ENCODE measurements at regions not wholly inside any gene's neighbourhood (a gene's known extent, or its start where the extent isn't known, plus 50 kb on each side); places are given as distances from the start of the nearest gene placed in this dataset.

DNA sequence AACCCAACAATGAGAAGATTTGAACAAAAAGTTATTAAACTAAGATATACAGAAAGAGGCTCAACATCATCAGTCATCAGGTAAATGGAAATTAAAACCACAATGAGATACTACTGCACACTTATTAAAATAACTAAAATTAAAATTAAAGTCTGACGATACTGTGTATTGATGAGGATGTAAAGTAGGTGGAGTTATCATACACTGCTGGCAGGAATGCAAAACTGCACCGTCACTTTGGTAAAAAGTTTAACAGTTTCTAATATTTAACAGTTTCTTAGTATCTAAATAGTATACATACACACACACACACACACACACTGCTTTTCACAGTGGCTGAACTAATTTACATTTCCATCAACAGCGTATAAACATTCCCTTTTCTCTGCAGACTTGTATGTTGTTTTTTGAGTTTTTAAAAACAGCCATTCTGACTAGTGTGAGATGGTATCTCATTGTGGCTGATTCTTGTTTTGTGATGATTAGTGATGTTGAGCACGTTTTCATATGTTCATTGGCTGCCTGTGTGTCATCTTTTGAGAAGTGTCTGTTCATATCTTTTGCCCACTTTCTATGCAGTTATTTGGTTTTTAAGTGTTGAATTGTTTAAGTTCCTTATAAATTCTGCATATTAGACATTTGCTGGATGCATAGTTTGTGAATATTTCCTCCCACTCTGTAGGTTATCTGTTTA is 726.9 kb upstream of the CHAC2 start:
- no peak for TF ChIP-seq EZH2 (IDR thresholded peaks at IDR 0.05; ENCODE audit: borderline replicate concordance, low read depth, low read length, poor library complexity, severe bottlenecking)
- TF ChIP-seq, protein P1, sequence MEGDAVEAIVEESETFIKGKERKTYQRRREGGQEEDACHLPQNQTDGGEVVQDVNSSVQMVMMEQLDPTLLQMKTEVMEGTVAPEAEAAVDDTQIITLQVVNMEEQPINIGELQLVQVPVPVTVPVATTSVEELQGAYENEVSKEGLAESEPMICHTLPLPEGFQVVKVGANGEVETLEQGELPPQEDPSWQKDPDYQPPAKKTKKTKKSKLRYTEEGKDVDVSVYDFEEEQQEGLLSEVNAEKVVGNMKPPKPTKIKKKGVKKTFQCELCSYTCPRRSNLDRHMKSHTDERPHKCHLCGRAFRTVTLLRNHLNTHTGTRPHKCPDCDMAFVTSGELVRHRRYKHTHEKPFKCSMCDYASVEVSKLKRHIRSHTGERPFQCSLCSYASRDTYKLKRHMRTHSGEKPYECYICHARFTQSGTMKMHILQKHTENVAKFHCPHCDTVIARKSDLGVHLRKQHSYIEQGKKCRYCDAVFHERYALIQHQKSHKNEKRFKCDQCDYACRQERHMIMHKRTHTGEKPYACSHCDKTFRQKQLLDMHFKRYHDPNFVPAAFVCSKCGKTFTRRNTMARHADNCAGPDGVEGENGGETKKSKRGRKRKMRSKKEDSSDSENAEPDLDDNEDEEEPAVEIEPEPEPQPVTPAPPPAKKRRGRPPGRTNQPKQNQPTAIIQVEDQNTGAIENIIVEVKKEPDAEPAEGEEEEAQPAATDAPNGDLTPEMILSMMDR (conservative IDR thresholded peaks at IDR 0.05; ENCODE audit: low read depth, low read length): no peak

DNA sequence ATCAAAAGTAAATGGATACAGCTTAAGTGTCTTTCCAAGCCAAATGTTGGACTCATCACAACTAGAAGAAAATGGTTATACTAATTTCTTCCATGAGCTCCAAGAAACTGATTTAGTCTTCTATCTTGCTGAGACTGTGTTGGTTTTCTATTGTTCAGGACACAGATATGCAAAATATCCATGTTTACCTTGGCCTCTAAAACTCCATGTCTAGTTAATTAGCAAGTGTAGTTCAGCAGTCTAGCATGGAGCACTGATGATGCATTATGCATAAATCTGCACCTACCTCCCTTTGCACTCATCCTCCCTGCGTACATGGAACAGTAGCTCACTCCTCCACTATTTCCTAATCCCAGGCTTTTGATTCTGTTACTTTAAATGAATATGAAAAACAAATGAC is 731.4 kb upstream of the CHAC2 start:
- no peaks in the 10 kb centered on the region for H3K9me3 ChIP-seq (ENCODE audit: low read depth, low read length, poor library complexity, severe bottlenecking)
- no peak overlapping the region for H3K4me3 ChIP-seq (ENCODE audit: low read depth, low read length, poor library complexity, severe bottlenecking)
- DNase-seq (ENCODE audit: low spot score): no peak
- H3K27ac ChIP-seq (ENCODE audit: low read depth, low read length, poor library complexity, severe bottlenecking): no peak overlapping the region
- ChIA-PET POLR2A (ENCODE audit: low non-redundant PET) (no interaction called here), CTCF (no interaction called here)
- H3K36me3 ChIP-seq (ENCODE audit: insufficient read depth, low read length, poor library complexity, severe bottlenecking): no peaks in the 10 kb centered on the region
- BruUV-seq (replicated peaks): no TSS peak
- no peak for TF ChIP-seq EZH2 (IDR thresholded peaks at IDR 0.05; ENCODE audit: borderline replicate concordance, low read depth, low read length, poor library complexity, severe bottlenecking)
- TF ChIP-seq, protein P1 (conservative IDR thresholded peaks at IDR 0.05; ENCODE audit: low read depth, low read length): no peak
- H3K27me3 ChIP-seq (replicated peaks; ENCODE audit: insufficient read depth, low read depth, low read length, poor library complexity): no peaks in the 10 kb centered on the region
- intact Hi-C loops (cut with micrococcal nuclease; ENCODE audit: unreplicated experiment): no loop called here
- H3K4me1 ChIP-seq (ENCODE audit: insufficient read depth, low read length, poor library complexity, severe bottlenecking): no peaks in the 10 kb centered on the region

More for the DNA sequence above, 726.9 kb upstream of the CHAC2 start:
- H3K36me3 ChIP-seq (ENCODE audit: insufficient read depth, low read length, poor library complexity, severe bottlenecking): no peaks in the 10 kb centered on the region
- H3K27me3 ChIP-seq (replicated peaks; ENCODE audit: insufficient read depth, low read depth, low read length, poor library complexity): no peaks in the 10 kb centered on the region
- ChIA-PET CTCF (no interaction called here), POLR2A (ENCODE audit: low non-redundant PET) (no interaction called here)
- intact Hi-C loops (cut with micrococcal nuclease; ENCODE audit: unreplicated experiment): no loop called here
- H3K4me1 ChIP-seq (ENCODE audit: insufficient read depth, low read length, poor library complexity, severe bottlenecking): no peaks in the 10 kb centered on the region
- H3K9me3 ChIP-seq (ENCODE audit: low read depth, low read length, poor library complexity, severe bottlenecking): no peaks in the 10 kb centered on the region
- no TSS peak for BruUV-seq (replicated peaks)
- no peak for DNase-seq (ENCODE audit: low spot score)
- H3K27ac ChIP-seq (ENCODE audit: low read depth, low read length, poor library complexity, severe bottlenecking): no peak overlapping the region
- H3K4me3 ChIP-seq (ENCODE audit: low read depth, low read length, poor library complexity, severe bottlenecking): no peak overlapping the region

DNA sequence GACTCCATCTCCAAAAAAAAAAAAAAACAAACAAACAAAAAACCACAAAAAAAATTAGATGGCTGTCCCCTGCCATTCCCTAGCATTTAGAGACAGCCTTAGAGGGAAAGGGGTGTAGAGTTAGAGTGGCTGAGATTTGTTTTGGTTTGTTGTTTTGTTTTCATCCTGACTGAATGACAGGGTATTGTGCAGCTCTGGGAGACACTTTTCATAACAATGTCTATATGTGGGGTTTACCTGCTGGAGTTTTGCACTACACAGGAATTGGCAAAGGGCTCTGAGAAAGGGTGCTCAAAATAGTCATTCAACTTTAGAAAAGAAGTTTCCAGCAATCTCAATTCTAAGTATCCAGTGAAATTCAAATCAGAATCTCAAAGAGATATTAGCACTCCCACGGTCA is 732.5 kb upstream of the CHAC2 start:
- intact Hi-C loops (cut with micrococcal nuclease; ENCODE audit: unreplicated experiment): no loop called here
- Histone ChIP-seq H3K4me3 (ENCODE audit: low read depth, low read length, poor library complexity, severe bottlenecking) (no peak overlapping the region), H3K27ac (ENCODE audit: low read depth, low read length, poor library complexity, severe bottlenecking) (no peak overlapping the region), H3K27me3 (replicated peaks; ENCODE audit: insufficient read depth, low read depth, low read length, poor library complexity) (no peaks in the 10 kb centered on the region), H3K36me3 (ENCODE audit: insufficient read depth, low read length, poor library complexity, severe bottlenecking) (no peaks in the 10 kb centered on the region), H3K9me3 (ENCODE audit: low read depth, low read length, poor library complexity, severe bottlenecking) (no peaks in the 10 kb centered on the region), H3K4me1 (ENCODE audit: insufficient read depth, low read length, poor library complexity, severe bottlenecking) (no peaks in the 10 kb centered on the region)
- DNase-seq (ENCODE audit: low spot score): no peak
- CTCF ChIA-PET: no interaction called here
- TF ChIP-seq, protein P1 (conservative IDR thresholded peaks at IDR 0.05; ENCODE audit: low read depth, low read length): no peak
- TF ChIP-seq EZH2 (IDR thresholded peaks at IDR 0.05; ENCODE audit: borderline replicate concordance, low read depth, low read length, poor library complexity, severe bottlenecking): no peak
- no TSS peak for BruUV-seq (replicated peaks)
- POLR2A ChIA-PET (ENCODE audit: low non-redundant PET): no interaction called here
